K562 (cell line): ENCODE measurements at regions not wholly inside any gene's neighbourhood (a gene's known extent, or its start where the extent isn't known, plus 50 kb on each side); places are given as distances from the start of the nearest gene placed in this dataset.

Experiments used
- ATAC-seq: fragments of 200-7000 bp; cut with Tn5 transposase; 3 replicates; pipeline ENCODE4 v1.9.1; 2020; ENCODE audit warnings: moderate library complexity
- BruUV-seq: library from RNA; stranded (reverse); fragments of 400-500 nt; replicated peaks from 2 replicates; lab custom pipeline; 2021; lab: Mats Ljungman, UMichigan
- CTCF ChIA-PET: fragments of 300-600 bp; formaldehyde crosslinking; extraction: SDS; loops from one replicate; lab custom pipeline; 2021; ENCODE audit warnings: low intra/inter-chr PET ratio; lab: Yijun Ruan, JAX
- POLR2A ChIA-PET: fragments of 300-600, 350-650 bp; sonication (Branson Sonifier 250); formaldehyde crosslinking; extraction: SDS; loops from one replicate; lab custom pipeline; 2021; ENCODE audit warnings: antibody characterized with exemption, inconsistent platforms; lab: Yijun Ruan, JAX
- DNase-seq, 4 experiments: peaks; one replicate each; pipeline versions ENCODE4 v3.0.0 to v3.0.0-alpha.2; 2011 to 2018; ENCODE audit warnings: low spot score in 3 of 4, mixed read lengths in 3 of 4; ENCODE audit errors: extremely low read depth in 1 of 4
- FAIRE-seq: peaks from 2 replicates; lab custom pipeline; 2011; peaks lifted over from hg19 to GRCh38; lab: Jason Lieb, UNC
- H2AFZ ChIP-seq: 2 replicates; pipeline ENCODE4 v1.6.0; 2011; ENCODE audit warnings: low read depth, low read length, control low read depth, inconsistent platforms
- H3K27ac ChIP-seq: fragments of 200-600 bp; 3 replicates; pipeline ENCODE4 v1.8.0; 2011; ENCODE audit warnings: low read depth, mild to moderate bottlenecking, control low read depth, inconsistent platforms, low read length, moderate library complexity, mixed read lengths; ENCODE audit errors: extremely low read depth
- H3K27me3 ChIP-seq, 2 experiments: fragments of 300-600 bp in 1 of 2; 2 replicates in 1 of 2; 3 replicates in 1 of 2; pipeline versions ENCODE4 v1.6.0 to v1.8.0; 2011; ENCODE audit warnings: inconsistent platforms in 2 of 2, low read length in 2 of 2, mild to moderate bottlenecking in 1 of 2, mixed read lengths in 1 of 2, moderate library complexity in 1 of 2; ENCODE audit not compliant: control insufficient read depth in 2 of 2, insufficient read depth in 2 of 2
- H3K36me3 ChIP-seq: fragments of 300-600 bp; 3 replicates; pipeline ENCODE4 v1.8.0; 2011; ENCODE audit warnings: mild to moderate bottlenecking, low read length, inconsistent platforms; ENCODE audit not compliant: control insufficient read depth, insufficient read depth
- H3K4me1 ChIP-seq, 2 experiments: fragments of 200-600 bp in 1 of 2; replicated peaks in 1 of 2; 2 replicates in 1 of 2; 3 replicates in 1 of 2; pipeline versions ENCODE4 v1.5.1 to v1.8.0; 2011; ENCODE audit warnings: inconsistent platforms in 2 of 2, low read length in 2 of 2, mild to moderate bottlenecking in 1 of 2, mixed read lengths in 1 of 2, moderate library complexity in 1 of 2; ENCODE audit not compliant: control insufficient read depth in 2 of 2, insufficient read depth in 2 of 2
- H3K4me2 ChIP-seq: 2 replicates; pipeline ENCODE4 v1.6.1; 2011; ENCODE audit warnings: low read length, control low read depth, inconsistent platforms, mixed read lengths; ENCODE audit not compliant: insufficient read depth
- H3K4me3 ChIP-seq: fragments of 200-600 bp; sonication (generic), shearing (Covaris generic); 2 replicates; pipeline ENCODE4 v1.5.1; 2016; ENCODE audit warnings: control low read depth, inconsistent platforms
- H3K79me2 ChIP-seq: fragments of 200-600 bp; 3 replicates; pipeline ENCODE4 v1.8.0; 2011; ENCODE audit warnings: low read length, inconsistent platforms; ENCODE audit not compliant: control insufficient read depth, insufficient read depth
- H3K9ac ChIP-seq, 2 experiments: 2 replicates each; pipeline versions ENCODE4 v1.6.0 to v1.6.1; 2011; ENCODE audit warnings: low read depth in 2 of 2, low read length in 2 of 2, control low read depth in 1 of 2, inconsistent platforms in 1 of 2, mild to moderate bottlenecking in 1 of 2, mixed read lengths in 1 of 2; ENCODE audit not compliant: insufficient read depth in 1 of 2
- H3K9me1 ChIP-seq: one replicate; pipeline ENCODE4 v1.6.0; 2011; ENCODE audit warnings: inconsistent platforms, mild to moderate bottlenecking, low read length, moderate library complexity; ENCODE audit not compliant: control insufficient read depth, insufficient read depth
- H3K9me3 ChIP-seq: replicated peaks from 2 replicates; pipeline ENCODE4 v1.5.1; 2011; ENCODE audit warnings: low read depth, low read length, inconsistent platforms; ENCODE audit not compliant: control insufficient read depth, insufficient read depth
- H4K20me1 ChIP-seq: replicated peaks from 2 replicates; pipeline ENCODE4 v1.6.1; 2011; ENCODE audit warnings: low read length, inconsistent platforms, mixed read lengths; ENCODE audit not compliant: control insufficient read depth, insufficient read depth
- BRD9 ChIP-seq: fragments of 450-650 bp; IDR thresholded peaks from 2 replicates; pipeline ENCODE4 v1.6.1; 2018; ENCODE audit warnings: low read depth; ENCODE audit not compliant: partially characterized antibody
- CBX5 ChIP-seq: IDR thresholded peaks from 2 replicates; pipeline ENCODE4 v1.6.1; 2014; ENCODE audit warnings: low read depth, borderline replicate concordance
- CEBPZ ChIP-seq: fragments of 150-350 bp; IDR thresholded peaks from 2 replicates; pipeline ENCODE4 v1.6.1; 2014; ENCODE audit warnings: low read depth, mild to moderate bottlenecking, low read length, borderline replicate concordance
- DNMT1 ChIP-seq: fragments of 450-650 bp; IDR thresholded peaks from 2 replicates; pipeline ENCODE4 v1.6.1; 2016; ENCODE audit warnings: antibody characterized with exemption, mild to moderate bottlenecking
- E2F5 ChIP-seq: sonication (generic); formaldehyde crosslinking; IDR thresholded peaks from 2 replicates; pipeline ENCODE4 v1.8.0; 2022; ENCODE audit warnings: mild to moderate bottlenecking, missing genetic modification reagents
- GATA2 ChIP-seq: sonication (generic); formaldehyde crosslinking; IDR thresholded peaks from 2 replicates; pipeline ENCODE4 v1.4.0; 2020; ENCODE audit warnings: mild to moderate bottlenecking, missing genetic modification reagents
- HMG20B ChIP-seq: fragments of 250-450 bp; sonication (Bioruptor Pico); IDR thresholded peaks from 2 replicates; pipeline ENCODE4 v1.5.0; 2021; ENCODE audit warnings: mild to moderate bottlenecking
- HNRNPL ChIP-seq: fragments of 200-400 bp; formaldehyde crosslinking; IDR thresholded peaks from 2 replicates; pipeline ENCODE4 v1.6.1; 2017; ENCODE audit warnings: low read depth, mild to moderate bottlenecking, low read length
- PATZ1 ChIP-seq: fragments of 250-450 bp; sonication (Bioruptor Pico); IDR thresholded peaks from 2 replicates; pipeline ENCODE4 v1.5.0; 2020; ENCODE audit warnings: mild to moderate bottlenecking, borderline replicate concordance
- SRF ChIP-seq, 2 experiments: fragments of 250-450, 450-650 bp in 1 of 2; sonication (Bioruptor Pico) in 1 of 2; sonication (generic) in 1 of 2; formaldehyde crosslinking; IDR thresholded peaks; 2 replicates each; pipeline versions ENCODE4 v1.5.0 to v1.5.1; 2020 to 2022; ENCODE audit warnings: mild to moderate bottlenecking in 1 of 2, missing genetic modification reagents in 1 of 2
- THRAP3 ChIP-seq: fragments of 450-650 bp; IDR thresholded peaks from 2 replicates; pipeline ENCODE4 v1.6.1; 2016; ENCODE audit warnings: mild to moderate bottlenecking, inconsistent platforms, borderline replicate concordance
- USF2 ChIP-seq: sonication (generic); formaldehyde crosslinking; IDR thresholded peaks from 2 replicates; pipeline ENCODE4 v1.5.0; 2020; ENCODE audit warnings: missing genetic modification reagents
- ZNF212 ChIP-seq: fragments of 450-650 bp; formaldehyde crosslinking; IDR thresholded peaks from 2 replicates; pipeline ENCODE4 v1.4.0; 2020; ENCODE audit warnings: mild to moderate bottlenecking
- ZNF232 ChIP-seq: sonication (generic); formaldehyde crosslinking; IDR thresholded peaks from 2 replicates; pipeline ENCODE4 v1.8.0; 2022; ENCODE audit warnings: mild to moderate bottlenecking, missing genetic modification reagents
- ZNF282 ChIP-seq: sonication (generic); formaldehyde crosslinking; IDR thresholded peaks from 2 replicates; pipeline ENCODE4 v1.8.1; 2023; ENCODE audit warnings: missing genetic modification reagents
- ZNF395 ChIP-seq: fragments of 200-800 bp; sonication (Bioruptor generic); IDR thresholded peaks from 2 replicates; pipeline ENCODE4 v1.6.1; 2017; ENCODE audit warnings: missing genetic modification characterization, missing compliant biosample characterization
- WGBS: fragments of 100-300 bp; shearing (Covaris generic); methylation state at CpG from one replicate; pipeline ENCODE4 v1.1.6; 2016; ENCODE audit warnings: low coverage, mixed read lengths; ENCODE audit not compliant: insufficient coverage; ENCODE audit errors: missing lambda C conversion rate; 5-methylcytosine and 5-hydroxymethylcytosine counted together
- in situ Hi-C: fragments of 300-500 bp; cut with MboI; formaldehyde crosslinking; loops from 4 replicates; pipeline ENCODE4 v1.15.0; 2018; ENCODE audit warnings: inconsistent platforms, mixed read lengths
- intact Hi-C: fragments of 100-400 bp; cut with micrococcal nuclease; formaldehyde crosslinking; loops from 2 replicates; pipeline ENCODE4 v1.14.2; 2022

GRCh38 chr15:72958634-72959033 lies 93.6 kb upstream of the NEO1 start:
- intact Hi-C loops, result no loop called here
- CTCF ChIA-PET, result no interaction called here
- TF ChIP-seq SRF (CRISPR knock-in tag; IDR thresholded peaks at IDR 0.05) (no peak), E2F5 (no peak), PATZ1 (CRISPR knock-in tag) (no peak), HMG20B (CRISPR knock-in tag) (no peak), ZNF395 (CRISPR knock-in tag) (no peak), GATA2 (CRISPR knock-in tag) (no peak), THRAP3 (no peak), CEBPZ (no peak), BRD9 (no peak), USF2 (no peak), CBX5 (no peak), ZNF212 (CRISPR knock-in tag) (no peak), ZNF282 (CRISPR knock-in tag) (no peak), HNRNPL (no peak), ZNF232 (CRISPR knock-in tag) (no peak), DNMT1 (no peak)

More at GRCh38 chr15:72958634-72959033, 93.6 kb upstream of the NEO1 start:
- no peaks in the 10 kb centered on the region for H4K20me1 ChIP-seq
- H3K9me3 ChIP-seq, result no peaks in the 10 kb centered on the region
- no peak for DNase-seq
- H3K4me2 ChIP-seq, result no peak overlapping the region
- H3K9ac ChIP-seq, result no peak overlapping the region
- FAIRE-seq, result no peak
- H3K79me2 ChIP-seq, result no peaks in the 10 kb centered on the region
- WGBS, result 0% methylated on average over 3 of the region's 3 CpGs
- no peak overlapping the region for H3K4me3 ChIP-seq
- ATAC-seq, result no peak
- no peak overlapping the region for H2AFZ ChIP-seq
- no peaks in the 10 kb centered on the region for H3K9me1 ChIP-seq
- H3K27me3 ChIP-seq, result no peaks in the 10 kb centered on the region
- no TSS peak for BruUV-seq
- H3K27ac ChIP-seq, result no peak overlapping the region
- no peaks in the 10 kb centered on the region for H3K4me1 ChIP-seq
- H3K36me3 ChIP-seq, result no peaks in the 10 kb centered on the region
- POLR2A ChIA-PET, result no interaction called here
- in situ Hi-C loops, result no loop called here
